ENCODE measurements at regions not wholly inside any gene's neighbourhood (a gene's known extent, or its start where the extent isn't known, plus 50 kb on each side); places are given as distances from the start of the nearest gene placed in this dataset.
"Not testable (repeated sequence)": the region's sequence is repeated elsewhere in the genome, so short reads cannot be mapped to it uniquely, and the experiment has no call there.

- H2AFZ ChIP-seq (ENCODE audit: low read depth, low read length, severe bottlenecking): no peak overlapping the region
- TF ChIP-seq CTCF (IDR thresholded peaks at IDR 0.05; ENCODE audit: insufficient read depth, low read length, poor library complexity, severe bottlenecking): no peak
- no peak for TF ChIP-seq EZH2phosphoT487 (conservative IDR thresholded peaks at IDR 0.05; ENCODE audit: low read length)
- no peaks in the 10 kb centered on the region for H3K36me3 ChIP-seq (ENCODE audit: low read length)
- H3K9ac ChIP-seq (ENCODE audit: low read length): no peak overlapping the region
- H3K27me3 ChIP-seq (ENCODE audit: low read length): no peaks in the 10 kb centered on the region
- H3K4me3 ChIP-seq (ENCODE audit: insufficient read depth, low read length, poor library complexity, severe bottlenecking): no peak overlapping the region
- no peaks in the 10 kb centered on the region for H3K9me3 ChIP-seq (ENCODE audit: insufficient read depth, low read length)
- no peak overlapping the region for H3K27ac ChIP-seq (ENCODE audit: low read depth, low read length)
- H3K79me2 ChIP-seq (ENCODE audit: insufficient read depth, low read length): no peaks in the 10 kb centered on the region
- H3F3A ChIP-seq (ENCODE audit: insufficient read depth): no peaks in the 10 kb centered on the region
- H3K4me2 ChIP-seq (ENCODE audit: low read depth, low read length, poor library complexity, severe bottlenecking): no peak overlapping the region
- H4K20me1 ChIP-seq (ENCODE audit: low read depth, low read length): no peaks in the 10 kb centered on the region
- no peaks in the 10 kb centered on the region for H3K9me2 ChIP-seq (replicated peaks; ENCODE audit: insufficient read depth, low read length)
These were observed 126.0 kb downstream of the MC4R start for GRCh38 chr18:60246606-60247005.

GRCh38 chr18:60245096-60245495 is 127.5 kb downstream of the MC4R start:
- no peak for TF ChIP-seq CTCF (IDR thresholded peaks at IDR 0.05; ENCODE audit: insufficient read depth, low read length, poor library complexity, severe bottlenecking)
- no peak for TF ChIP-seq EZH2phosphoT487 (conservative IDR thresholded peaks at IDR 0.05; ENCODE audit: low read length)
- Histone ChIP-seq H4K20me1 (ENCODE audit: low read depth, low read length) (no peaks in the 10 kb centered on the region), H2AFZ (ENCODE audit: low read depth, low read length, severe bottlenecking) (no peak overlapping the region), H3F3A (ENCODE audit: insufficient read depth) (no peaks in the 10 kb centered on the region), H3K4me3 (ENCODE audit: insufficient read depth, low read length, poor library complexity, severe bottlenecking) (no peak overlapping the region), H3K36me3 (ENCODE audit: low read length) (no peaks in the 10 kb centered on the region), H3K9me3 (ENCODE audit: insufficient read depth, low read length) (no peaks in the 10 kb centered on the region), H3K27ac (ENCODE audit: low read depth, low read length) (no peak overlapping the region), H3K4me2 (ENCODE audit: low read depth, low read length, poor library complexity, severe bottlenecking) (no peak overlapping the region), H3K79me2 (ENCODE audit: insufficient read depth, low read length) (no peaks in the 10 kb centered on the region), H3K27me3 (ENCODE audit: low read length) (no peaks in the 10 kb centered on the region), H3K9ac (ENCODE audit: low read length) (no peak overlapping the region), H3K9me2 (replicated peaks; ENCODE audit: insufficient read depth, low read length) (no peaks in the 10 kb centered on the region)

- not testable (repeated sequence) for H3F3A ChIP-seq (ENCODE audit: insufficient read depth); H3K36me3 ChIP-seq (ENCODE audit: low read length); H3K27ac ChIP-seq (ENCODE audit: low read depth, low read length); H3K9ac ChIP-seq (ENCODE audit: low read length); H3K9me2 ChIP-seq (replicated peaks; ENCODE audit: insufficient read depth, low read length); H2AFZ ChIP-seq (ENCODE audit: low read depth, low read length, severe bottlenecking); H3K4me3 ChIP-seq (ENCODE audit: insufficient read depth, low read length, poor library complexity, severe bottlenecking); H4K20me1 ChIP-seq (ENCODE audit: low read depth, low read length); H3K79me2 ChIP-seq (ENCODE audit: insufficient read depth, low read length); H3K27me3 ChIP-seq (ENCODE audit: low read length); H3K4me2 ChIP-seq (ENCODE audit: low read depth, low read length, poor library complexity, severe bottlenecking); H3K9me3 ChIP-seq (ENCODE audit: insufficient read depth, low read length)
These were observed 133.4 kb downstream of the MC4R start for GRCh38 chr18:60239024-60239710.

GRCh38 chr18:60235164-60235563 is 137.4 kb downstream of the MC4R start:
- H3K36me3 ChIP-seq (ENCODE audit: low read length): no peaks in the 10 kb centered on the region

More at GRCh38 chr18:60235164-60235563, 137.4 kb downstream of the MC4R start:
- no peaks in the 10 kb centered on the region for H3K9me2 ChIP-seq (replicated peaks; ENCODE audit: insufficient read depth, low read length)
- H3K79me2 ChIP-seq (ENCODE audit: insufficient read depth, low read length): no peaks in the 10 kb centered on the region
- no peaks in the 10 kb centered on the region for H4K20me1 ChIP-seq (ENCODE audit: low read depth, low read length)
- no peak overlapping the region for H3K4me3 ChIP-seq (ENCODE audit: insufficient read depth, low read length, poor library complexity, severe bottlenecking)
- H3F3A ChIP-seq (ENCODE audit: insufficient read depth): no peaks in the 10 kb centered on the region
- H3K9me3 ChIP-seq (ENCODE audit: insufficient read depth, low read length): no peaks in the 10 kb centered on the region
- H3K9ac ChIP-seq (ENCODE audit: low read length): no peak overlapping the region
- no peak overlapping the region for H3K4me2 ChIP-seq (ENCODE audit: low read depth, low read length, poor library complexity, severe bottlenecking)
- H3K27me3 ChIP-seq (ENCODE audit: low read length): no peaks in the 10 kb centered on the region
- H2AFZ ChIP-seq (ENCODE audit: low read depth, low read length, severe bottlenecking): no peak overlapping the region
- H3K27ac ChIP-seq (ENCODE audit: low read depth, low read length): no peak overlapping the region
- TF ChIP-seq EZH2phosphoT487 (conservative IDR thresholded peaks at IDR 0.05; ENCODE audit: low read length): no peak
- no peak for TF ChIP-seq CTCF (IDR thresholded peaks at IDR 0.05; ENCODE audit: insufficient read depth, low read length, poor library complexity, severe bottlenecking)
